ENCODE measurements at regions not wholly inside any gene's neighbourhood (a gene's known extent, or its start where the extent isn't known, plus 50 kb on each side); places are given as distances from the start of the nearest gene placed in this dataset.

- no peak overlapping the region for H3K9ac ChIP-seq (ENCODE audit: insufficient read length)
- no peaks in the 10 kb centered on the region for H3K9me3 ChIP-seq (ENCODE audit: low read depth, low read length)
- no peak overlapping the region for H3K4me3 ChIP-seq
- no peak overlapping the region for H3K27ac ChIP-seq
- no peak for TF ChIP-seq FOXP2 (optimal IDR thresholded peaks at IDR 0.05; ENCODE audit: control extremely low read depth, extremely low read length, insufficient read depth)
- TF ChIP-seq EZH2 (IDR thresholded peaks at IDR 0.05), result no peak
- TF ChIP-seq POLR2AphosphoS5 (IDR thresholded peaks at IDR 0.05; ENCODE audit: borderline replicate concordance, low read depth, low read length), result no peak
- no peak for DNase-seq (ENCODE audit: low read depth, low spot score)
- H3K36me3 ChIP-seq (ENCODE audit: insufficient read depth, low read length), result no peaks in the 10 kb centered on the region
These were observed 234.1 kb downstream of the SOX4 start for GRCh38 chr6:21827425-21828202.

GRCh38 chr6:21828704-21829103 is 235.2 kb downstream of the SOX4 start:
- no peaks in the 10 kb centered on the region for H3K9me3 ChIP-seq (ENCODE audit: low read depth, low read length)
- H3K36me3 ChIP-seq (ENCODE audit: insufficient read depth, low read length), result no peaks in the 10 kb centered on the region
- no peak overlapping the region for H3K27ac ChIP-seq
- no peak overlapping the region for H3K4me3 ChIP-seq
- TF ChIP-seq FOXP2 (optimal IDR thresholded peaks at IDR 0.05; ENCODE audit: control extremely low read depth, extremely low read length, insufficient read depth), result no peak
- TF ChIP-seq EZH2 (IDR thresholded peaks at IDR 0.05), result no peak
- no peak for TF ChIP-seq POLR2AphosphoS5 (IDR thresholded peaks at IDR 0.05; ENCODE audit: borderline replicate concordance, low read depth, low read length)
- no peak overlapping the region for H3K9ac ChIP-seq (ENCODE audit: insufficient read length)
- DNase-seq (ENCODE audit: low read depth, low spot score), result no peak

GRCh38 chr6:21829126-21829525 is 235.6 kb downstream of the SOX4 start:
- H3K36me3 ChIP-seq (ENCODE audit: insufficient read depth, low read length), result no peaks in the 10 kb centered on the region
- DNase-seq (ENCODE audit: low read depth, low spot score), result no peak
- TF ChIP-seq EZH2 (IDR thresholded peaks at IDR 0.05), result no peak
- TF ChIP-seq FOXP2 (optimal IDR thresholded peaks at IDR 0.05; ENCODE audit: control extremely low read depth, extremely low read length, insufficient read depth), result no peak
- TF ChIP-seq POLR2AphosphoS5 (IDR thresholded peaks at IDR 0.05; ENCODE audit: borderline replicate concordance, low read depth, low read length), result no peak
- no peak overlapping the region for H3K4me3 ChIP-seq
- H3K9me3 ChIP-seq (ENCODE audit: low read depth, low read length), result no peaks in the 10 kb centered on the region
- no peak overlapping the region for H3K27ac ChIP-seq
- no peak overlapping the region for H3K9ac ChIP-seq (ENCODE audit: insufficient read length)

GRCh38 chr6:21831521-21832291 is 238.2 kb downstream of the SOX4 start:
- Histone ChIP-seq H3K27ac (no peak overlapping the region; the same call in 1 of the 2 replicates), H3K9ac (ENCODE audit: insufficient read length) (no peak overlapping the region)
- no peak for TF ChIP-seq POLR2AphosphoS5 (IDR thresholded peaks at IDR 0.05; ENCODE audit: borderline replicate concordance, low read depth, low read length)
- TF ChIP-seq EZH2 (IDR thresholded peaks at IDR 0.05), result no peak
- TF ChIP-seq FOXP2 (optimal IDR thresholded peaks at IDR 0.05; ENCODE audit: control extremely low read depth, extremely low read length, insufficient read depth), result no peak

GRCh38 chr6:21836277-21836676 is 242.7 kb downstream of the SOX4 start:
- TF ChIP-seq POLR2AphosphoS5 (IDR thresholded peaks at IDR 0.05; ENCODE audit: borderline replicate concordance, low read depth, low read length) (peak; percentile 64; the same call in 1 of the 2 replicates), FOXP2 (optimal IDR thresholded peaks at IDR 0.05; ENCODE audit: control extremely low read depth, extremely low read length, insufficient read depth) (no peak)
- peak overlapping the region; percentile 96 for H3K27ac ChIP-seq
- no peaks in the 10 kb centered on the region for H3K36me3 ChIP-seq (ENCODE audit: insufficient read depth, low read length)
- no peaks in the 10 kb centered on the region for H3K9me3 ChIP-seq (ENCODE audit: low read depth, low read length)
- peak overlapping the region; percentile 64 for H3K9ac ChIP-seq (ENCODE audit: insufficient read length)
- H3K4me3 ChIP-seq, result peak overlapping the region; percentile 55
- peak; percentile 93 for DNase-seq (ENCODE audit: low read depth, low spot score)

More at GRCh38 chr6:21831521-21832291, 238.2 kb downstream of the SOX4 start:
- Histone ChIP-seq H3K36me3 (ENCODE audit: insufficient read depth, low read length) (no peaks in the 10 kb centered on the region), H3K4me3 (no peak overlapping the region), H3K9me3 (ENCODE audit: low read depth, low read length) (no peaks in the 10 kb centered on the region)
- no peak for DNase-seq (ENCODE audit: low read depth, low spot score)

- H3K9me3 ChIP-seq (ENCODE audit: low read depth, low read length), result no peaks in the 10 kb centered on the region
- H3K9ac ChIP-seq (ENCODE audit: insufficient read length), result peak overlapping the region; percentile 4
- peak overlapping the region; percentile 55 for H3K4me3 ChIP-seq
- DNase-seq (ENCODE audit: low read depth, low spot score), result no peak
- TF ChIP-seq FOXP2 (optimal IDR thresholded peaks at IDR 0.05; ENCODE audit: control extremely low read depth, extremely low read length, insufficient read depth) (no peak), POLR2AphosphoS5 (IDR thresholded peaks at IDR 0.05; ENCODE audit: borderline replicate concordance, low read depth, low read length) (no peak)
- H3K36me3 ChIP-seq (ENCODE audit: insufficient read depth, low read length), result no peaks in the 10 kb centered on the region
- H3K27ac ChIP-seq, result peak overlapping the region; percentile 96
These were observed 243.3 kb downstream of the SOX4 start for GRCh38 chr6:21836772-21837425.

- no peak overlapping the region for H3K27ac ChIP-seq
- H3K9ac ChIP-seq (ENCODE audit: insufficient read length), result no peak overlapping the region
- TF ChIP-seq POLR2AphosphoS5 (IDR thresholded peaks at IDR 0.05; ENCODE audit: borderline replicate concordance, low read depth, low read length), result no peak
- H3K9me3 ChIP-seq (ENCODE audit: low read depth, low read length), result no peaks in the 10 kb centered on the region
- DNase-seq (ENCODE audit: low read depth, low spot score), result no peak
- no peaks in the 10 kb centered on the region for H3K36me3 ChIP-seq (ENCODE audit: insufficient read depth, low read length)
- H3K4me3 ChIP-seq, result no peak overlapping the region
These were observed 246.9 kb downstream of the SOX4 start for GRCh38 chr6:21840428-21840827.
